ENCODE measurements at regions not wholly inside any gene's neighbourhood (a gene's known extent, or its start where the extent isn't known, plus 50 kb on each side); places are given as distances from the start of the nearest gene placed in this dataset.
"Not testable (repeated sequence)": the region's sequence is repeated elsewhere in the genome, so short reads cannot be mapped to it uniquely, and the experiment has no call there.

DNA sequence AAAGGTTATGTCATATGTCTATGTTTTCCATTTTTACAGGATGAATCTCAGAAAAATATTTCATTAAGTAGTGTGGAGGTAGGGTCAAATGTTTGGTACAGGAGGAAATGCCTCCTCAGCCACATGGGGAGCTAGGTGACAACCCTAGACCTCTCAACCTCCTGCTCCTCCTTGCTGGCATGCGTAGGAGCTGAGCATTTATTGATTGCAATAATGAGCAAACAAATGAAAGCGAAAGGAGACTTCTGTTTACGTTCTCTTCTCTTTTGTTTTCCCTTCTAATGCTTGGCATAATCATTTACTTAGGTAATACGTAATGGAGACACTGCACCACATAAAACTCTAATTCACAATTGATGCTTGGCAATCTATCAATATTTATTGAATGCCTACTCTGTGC is 95.1 kb upstream of the CCBE1 start:
- H3K4me3 ChIP-seq (ENCODE audit: low read depth, low read length) = no peak overlapping the region
- DNase-seq = no peak
- no peaks in the 10 kb centered on the region for H3K27me3 ChIP-seq (ENCODE audit: insufficient read depth, low read length)
- H3K27ac ChIP-seq (ENCODE audit: low read depth, low read length) = no peak overlapping the region
- H2BK120ac ChIP-seq (ENCODE audit: insufficient read depth, low read length, poor library complexity) = no peak overlapping the region
- H4K12ac ChIP-seq (ENCODE audit: low read depth, low read length) = no peak overlapping the region
- H4K91ac ChIP-seq (ENCODE audit: low read depth, low read length) = no peak overlapping the region
- no peak overlapping the region for H3K4ac ChIP-seq (ENCODE audit: low read depth, low read length)
- H3K79me1 ChIP-seq (ENCODE audit: low read length) = no peaks in the 10 kb centered on the region
- WGBS (ENCODE audit: extremely low coverage, insufficient coverage, insufficient read length) = no CpG with 5 or more reads among the region's 4 CpGs
- no peak overlapping the region for H3K9ac ChIP-seq (ENCODE audit: low read length)
- H2AK5ac ChIP-seq (ENCODE audit: low read length) = no peak overlapping the region
- H4K8ac ChIP-seq (ENCODE audit: low read depth, low read length) = no peak overlapping the region
- H3K18ac ChIP-seq (ENCODE audit: low read length) = no peak overlapping the region
- H3K79me2 ChIP-seq (ENCODE audit: control insufficient read depth, insufficient read depth, low read length, poor library complexity) = no peaks in the 10 kb centered on the region
- H3K9me3 ChIP-seq (ENCODE audit: insufficient read depth, low read depth, low read length) = no peaks in the 10 kb centered on the region
- H3K14ac ChIP-seq (ENCODE audit: low read length) = no peak overlapping the region
- H3K4me2 ChIP-seq (ENCODE audit: low read length) = no peak overlapping the region
- H2BK12ac ChIP-seq (ENCODE audit: low read length) = no peak overlapping the region
- no peaks in the 10 kb centered on the region for H3K4me1 ChIP-seq (ENCODE audit: control insufficient read depth in 1 of 2, insufficient read depth in 2 of 2, low read length in 2 of 2)
- no peak overlapping the region for H2BK5ac ChIP-seq (ENCODE audit: low read depth, low read length, poor library complexity)
- no peak overlapping the region for H3K23ac ChIP-seq (ENCODE audit: low read length)
- no peaks in the 10 kb centered on the region for H3K36me3 ChIP-seq (ENCODE audit: control insufficient read depth in 1 of 2, insufficient read depth in 2 of 2, low read length in 2 of 2)
- no peak overlapping the region for H2AFZ ChIP-seq (ENCODE audit: insufficient read depth, low read length, poor library complexity)

- not testable (repeated sequence) for H2BK5ac ChIP-seq (ENCODE audit: low read depth, low read length, poor library complexity); H3K79me2 ChIP-seq (ENCODE audit: control insufficient read depth, insufficient read depth, low read length, poor library complexity); DNase-seq; H3K4me3 ChIP-seq (ENCODE audit: low read depth, low read length); H2BK120ac ChIP-seq (ENCODE audit: insufficient read depth, low read length, poor library complexity); H3K79me1 ChIP-seq (ENCODE audit: low read length); H4K8ac ChIP-seq (ENCODE audit: low read depth, low read length); H3K23ac ChIP-seq (ENCODE audit: low read length); H3K27me3 ChIP-seq (ENCODE audit: insufficient read depth, low read length); H3K4ac ChIP-seq (ENCODE audit: low read depth, low read length); H3K4me1 ChIP-seq (ENCODE audit: control insufficient read depth in 1 of 2, insufficient read depth in 2 of 2, low read length in 2 of 2); H3K14ac ChIP-seq (ENCODE audit: low read length); H4K12ac ChIP-seq (ENCODE audit: low read depth, low read length); H2AFZ ChIP-seq (ENCODE audit: insufficient read depth, low read length, poor library complexity); H3K27ac ChIP-seq (ENCODE audit: low read depth, low read length); H3K36me3 ChIP-seq (ENCODE audit: control insufficient read depth in 1 of 2, insufficient read depth in 2 of 2, low read length in 2 of 2); H3K9me3 ChIP-seq (ENCODE audit: insufficient read depth, low read depth, low read length); H3K4me2 ChIP-seq (ENCODE audit: low read length); H2AK5ac ChIP-seq (ENCODE audit: low read length); H2BK12ac ChIP-seq (ENCODE audit: low read length); H3K18ac ChIP-seq (ENCODE audit: low read length); H3K9ac ChIP-seq (ENCODE audit: low read length); H4K91ac ChIP-seq (ENCODE audit: low read depth, low read length)
- no CpG with 5 or more reads among the region's 36 CpGs for WGBS (ENCODE audit: extremely low coverage, insufficient coverage, insufficient read length)
Measured at GRCh38 chr18:59790346-59790936, 93.2 kb upstream of the CCBE1 start.

GRCh38 chr18:59788791-59789106 is 91.5 kb upstream of the CCBE1 start:
- H2AFZ ChIP-seq (ENCODE audit: insufficient read depth, low read length, poor library complexity) = no peak overlapping the region
- no peaks in the 10 kb centered on the region for H3K4me1 ChIP-seq (ENCODE audit: control insufficient read depth in 1 of 2, insufficient read depth in 2 of 2, low read length in 2 of 2)
- H3K4me3 ChIP-seq (ENCODE audit: low read depth, low read length) = no peak overlapping the region
- H3K23ac ChIP-seq (ENCODE audit: low read length) = no peak overlapping the region
- H3K36me3 ChIP-seq (ENCODE audit: control insufficient read depth in 1 of 2, insufficient read depth in 2 of 2, low read length in 2 of 2) = no peaks in the 10 kb centered on the region
- H4K8ac ChIP-seq (ENCODE audit: low read depth, low read length) = no peak overlapping the region
- no peak overlapping the region for H3K27ac ChIP-seq (ENCODE audit: low read depth, low read length)
- no peaks in the 10 kb centered on the region for H3K27me3 ChIP-seq (ENCODE audit: insufficient read depth, low read length)
- H3K14ac ChIP-seq (ENCODE audit: low read length) = no peak overlapping the region
- no peak overlapping the region for H3K4me2 ChIP-seq (ENCODE audit: low read length)
- no peak overlapping the region for H2BK5ac ChIP-seq (ENCODE audit: low read depth, low read length, poor library complexity)
- no peak overlapping the region for H3K9ac ChIP-seq (ENCODE audit: low read length)
- no peaks in the 10 kb centered on the region for H3K9me3 ChIP-seq (ENCODE audit: insufficient read depth, low read depth, low read length)
- no peak for DNase-seq
- no peak overlapping the region for H4K91ac ChIP-seq (ENCODE audit: low read depth, low read length)
- no peak overlapping the region for H2BK12ac ChIP-seq (ENCODE audit: low read length)
- no CpG with 5 or more reads among the region's 2 CpGs for WGBS (ENCODE audit: extremely low coverage, insufficient coverage, insufficient read length)
- H3K79me1 ChIP-seq (ENCODE audit: low read length) = no peaks in the 10 kb centered on the region
- H2BK120ac ChIP-seq (ENCODE audit: insufficient read depth, low read length, poor library complexity) = no peak overlapping the region
- no peak overlapping the region for H2AK5ac ChIP-seq (ENCODE audit: low read length)
- H3K79me2 ChIP-seq (ENCODE audit: control insufficient read depth, insufficient read depth, low read length, poor library complexity) = no peaks in the 10 kb centered on the region
- H3K18ac ChIP-seq (ENCODE audit: low read length) = no peak overlapping the region
- no peak overlapping the region for H4K12ac ChIP-seq (ENCODE audit: low read depth, low read length)
- H3K4ac ChIP-seq (ENCODE audit: low read depth, low read length) = no peak overlapping the region

- Histone ChIP-seq H3K4me1 (ENCODE audit: control insufficient read depth in 1 of 2, insufficient read depth in 2 of 2, low read length in 2 of 2) (no peaks in the 10 kb centered on the region), H4K8ac (ENCODE audit: low read depth, low read length) (no peak overlapping the region), H2BK5ac (ENCODE audit: low read depth, low read length, poor library complexity) (no peak overlapping the region), H2BK12ac (ENCODE audit: low read length) (no peak overlapping the region), H3K4me2 (ENCODE audit: low read length) (no peak overlapping the region), H3K9ac (ENCODE audit: low read length) (no peak overlapping the region), H3K27ac (ENCODE audit: low read depth, low read length) (no peak overlapping the region), H3K79me1 (ENCODE audit: low read length) (no peaks in the 10 kb centered on the region), H4K12ac (ENCODE audit: low read depth, low read length) (no peak overlapping the region), H3K4me3 (ENCODE audit: low read depth, low read length) (no peak overlapping the region), H3K14ac (ENCODE audit: low read length) (no peak overlapping the region), H3K23ac (ENCODE audit: low read length) (no peak overlapping the region), H3K27me3 (ENCODE audit: insufficient read depth, low read length) (no peaks in the 10 kb centered on the region), H4K91ac (ENCODE audit: low read depth, low read length) (no peak overlapping the region), H2AFZ (ENCODE audit: insufficient read depth, low read length, poor library complexity) (no peak overlapping the region), H2AK5ac (ENCODE audit: low read length) (no peak overlapping the region), H3K36me3 (ENCODE audit: control insufficient read depth in 1 of 2, insufficient read depth in 2 of 2, low read length in 2 of 2) (no peaks in the 10 kb centered on the region), H2BK120ac (ENCODE audit: insufficient read depth, low read length, poor library complexity) (no peak overlapping the region), H3K9me3 (ENCODE audit: insufficient read depth, low read depth, low read length) (no peaks in the 10 kb centered on the region), H3K18ac (ENCODE audit: low read length) (no peak overlapping the region), H3K4ac (ENCODE audit: low read depth, low read length) (no peak overlapping the region), H3K79me2 (ENCODE audit: control insufficient read depth, insufficient read depth, low read length, poor library complexity) (no peaks in the 10 kb centered on the region)
- no peak for DNase-seq
- WGBS (ENCODE audit: extremely low coverage, insufficient coverage, insufficient read length) = no CpG with 5 or more reads among the region's 13 CpGs
Measured at GRCh38 chr18:59787998-59788790, 91.0 kb upstream of the CCBE1 start.
